ENCODE measurements at regions not wholly inside any gene's neighbourhood (a gene's known extent, or its start where the extent isn't known, plus 50 kb on each side); places are given as distances from the start of the nearest gene placed in this dataset.

DNA sequence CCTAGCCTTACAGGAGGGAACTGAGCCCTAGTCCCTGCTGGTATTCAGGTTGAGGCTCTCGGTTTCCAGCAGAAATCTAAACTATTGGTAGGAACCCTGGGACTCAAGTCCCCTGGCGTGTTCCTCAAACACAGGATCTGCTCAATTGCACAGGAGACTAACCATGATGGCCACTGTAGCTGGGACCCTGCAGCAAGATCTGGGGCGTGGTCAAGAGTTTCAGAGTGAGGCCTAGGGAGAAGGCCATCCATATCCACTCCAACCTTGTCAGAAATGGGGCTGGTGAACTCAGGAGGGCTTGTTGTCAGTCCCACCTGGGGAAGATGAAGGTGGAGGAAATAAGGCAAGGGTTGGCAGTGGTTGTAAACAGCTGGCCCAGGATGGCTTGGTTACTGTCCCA is 49.9 kb upstream of the PAX6 start:
- TF ChIP-seq, protein P1, sequence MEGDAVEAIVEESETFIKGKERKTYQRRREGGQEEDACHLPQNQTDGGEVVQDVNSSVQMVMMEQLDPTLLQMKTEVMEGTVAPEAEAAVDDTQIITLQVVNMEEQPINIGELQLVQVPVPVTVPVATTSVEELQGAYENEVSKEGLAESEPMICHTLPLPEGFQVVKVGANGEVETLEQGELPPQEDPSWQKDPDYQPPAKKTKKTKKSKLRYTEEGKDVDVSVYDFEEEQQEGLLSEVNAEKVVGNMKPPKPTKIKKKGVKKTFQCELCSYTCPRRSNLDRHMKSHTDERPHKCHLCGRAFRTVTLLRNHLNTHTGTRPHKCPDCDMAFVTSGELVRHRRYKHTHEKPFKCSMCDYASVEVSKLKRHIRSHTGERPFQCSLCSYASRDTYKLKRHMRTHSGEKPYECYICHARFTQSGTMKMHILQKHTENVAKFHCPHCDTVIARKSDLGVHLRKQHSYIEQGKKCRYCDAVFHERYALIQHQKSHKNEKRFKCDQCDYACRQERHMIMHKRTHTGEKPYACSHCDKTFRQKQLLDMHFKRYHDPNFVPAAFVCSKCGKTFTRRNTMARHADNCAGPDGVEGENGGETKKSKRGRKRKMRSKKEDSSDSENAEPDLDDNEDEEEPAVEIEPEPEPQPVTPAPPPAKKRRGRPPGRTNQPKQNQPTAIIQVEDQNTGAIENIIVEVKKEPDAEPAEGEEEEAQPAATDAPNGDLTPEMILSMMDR (conservative IDR thresholded peaks at IDR 0.05 in 1 of 2, IDR thresholded peaks at IDR 0.05 in 1 of 2; ENCODE audit: low read depth in 1 of 2, low read length in 2 of 2), result no peak
- TF ChIP-seq EZH2 (IDR thresholded peaks at IDR 0.05; ENCODE audit: low read length, missing control alignments), result no peak
